ENCODE measurements at regions not wholly inside any gene's neighbourhood (a gene's known extent, or its start where the extent isn't known, plus 50 kb on each side); places are given as distances from the start of the nearest gene placed in this dataset.
A peak's percentile ranks its signal among the peaks of the same experiment; 100 is the strongest.

DNA sequence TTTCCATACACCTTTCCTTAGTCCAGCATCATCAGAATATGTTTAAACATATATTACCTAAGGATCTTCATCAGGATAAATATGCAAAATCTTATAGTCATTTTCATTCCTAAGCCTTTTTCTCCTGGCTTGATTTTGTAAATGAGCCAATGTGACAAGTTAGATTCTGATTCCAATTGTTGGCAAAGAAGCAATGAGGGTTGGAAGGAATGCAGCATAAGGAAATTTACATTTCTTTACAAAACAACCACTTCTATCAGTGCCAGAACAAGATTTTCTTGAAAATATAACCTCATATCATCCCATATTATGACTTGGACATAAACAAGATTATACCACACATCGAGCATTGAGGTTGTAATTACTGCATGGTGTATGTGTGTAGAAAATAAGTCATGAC, 508.1 kb downstream of the TRAM1L1 start:
- no peak overlapping the region for H3K27ac ChIP-seq
- ATAC-seq (no peak), DNase-seq (no peak)
- no peaks in the 10 kb centered on the region for H3K36me3 ChIP-seq
- intact Hi-C loops (cut with DNase I), result no loop called here
- H3K4me1 ChIP-seq, result no peaks in the 10 kb centered on the region
- H3K27me3 ChIP-seq, result no peaks in the 10 kb centered on the region
- no peak overlapping the region for H3K4me3 ChIP-seq
- H3K9me3 ChIP-seq, result peaks cover 0 to 15% of the 10 kb centered on the region in 2 donors
- TF ChIP-seq, protein P1, sequence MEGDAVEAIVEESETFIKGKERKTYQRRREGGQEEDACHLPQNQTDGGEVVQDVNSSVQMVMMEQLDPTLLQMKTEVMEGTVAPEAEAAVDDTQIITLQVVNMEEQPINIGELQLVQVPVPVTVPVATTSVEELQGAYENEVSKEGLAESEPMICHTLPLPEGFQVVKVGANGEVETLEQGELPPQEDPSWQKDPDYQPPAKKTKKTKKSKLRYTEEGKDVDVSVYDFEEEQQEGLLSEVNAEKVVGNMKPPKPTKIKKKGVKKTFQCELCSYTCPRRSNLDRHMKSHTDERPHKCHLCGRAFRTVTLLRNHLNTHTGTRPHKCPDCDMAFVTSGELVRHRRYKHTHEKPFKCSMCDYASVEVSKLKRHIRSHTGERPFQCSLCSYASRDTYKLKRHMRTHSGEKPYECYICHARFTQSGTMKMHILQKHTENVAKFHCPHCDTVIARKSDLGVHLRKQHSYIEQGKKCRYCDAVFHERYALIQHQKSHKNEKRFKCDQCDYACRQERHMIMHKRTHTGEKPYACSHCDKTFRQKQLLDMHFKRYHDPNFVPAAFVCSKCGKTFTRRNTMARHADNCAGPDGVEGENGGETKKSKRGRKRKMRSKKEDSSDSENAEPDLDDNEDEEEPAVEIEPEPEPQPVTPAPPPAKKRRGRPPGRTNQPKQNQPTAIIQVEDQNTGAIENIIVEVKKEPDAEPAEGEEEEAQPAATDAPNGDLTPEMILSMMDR (IDR thresholded peaks at IDR 0.05), result no peak

GRCh38 chr4:116573540-116573939, 511.8 kb downstream of the TRAM1L1 start:
- peaks cover 0 to 18% of the 10 kb centered on the region in 2 donors for H3K9me3 ChIP-seq
- no peak overlapping the region for H3K27ac ChIP-seq
- H3K4me3 ChIP-seq, result no peak overlapping the region
- no peaks in the 10 kb centered on the region for H3K36me3 ChIP-seq
- ATAC-seq (no peak), DNase-seq (no peak)
- intact Hi-C loops (cut with DNase I), result no loop called here
- H3K4me1 ChIP-seq, result no peaks in the 10 kb centered on the region
- TF ChIP-seq, protein P1 (IDR thresholded peaks at IDR 0.05), result no peak
- no peaks in the 10 kb centered on the region for H3K27me3 ChIP-seq

GRCh38 chr4:116561768-116562167, 523.6 kb downstream of the TRAM1L1 start:
- no peak overlapping the region for H3K4me3 ChIP-seq
- no peaks in the 10 kb centered on the region for H3K36me3 ChIP-seq
- no peaks in the 10 kb centered on the region for H3K27me3 ChIP-seq
- no peaks in the 10 kb centered on the region for H3K4me1 ChIP-seq
- H3K27ac ChIP-seq, result no peak overlapping the region
- H3K9me3 ChIP-seq, result peaks cover 0 to 26% of the 10 kb centered on the region in 2 donors
- intact Hi-C loops (cut with DNase I), result no loop called here
- ATAC-seq (peak; percentile 99), DNase-seq (peak in 1 of 4 donors; percentile 5)
- TF ChIP-seq, protein P1 (IDR thresholded peaks at IDR 0.05), result no peak

DNA sequence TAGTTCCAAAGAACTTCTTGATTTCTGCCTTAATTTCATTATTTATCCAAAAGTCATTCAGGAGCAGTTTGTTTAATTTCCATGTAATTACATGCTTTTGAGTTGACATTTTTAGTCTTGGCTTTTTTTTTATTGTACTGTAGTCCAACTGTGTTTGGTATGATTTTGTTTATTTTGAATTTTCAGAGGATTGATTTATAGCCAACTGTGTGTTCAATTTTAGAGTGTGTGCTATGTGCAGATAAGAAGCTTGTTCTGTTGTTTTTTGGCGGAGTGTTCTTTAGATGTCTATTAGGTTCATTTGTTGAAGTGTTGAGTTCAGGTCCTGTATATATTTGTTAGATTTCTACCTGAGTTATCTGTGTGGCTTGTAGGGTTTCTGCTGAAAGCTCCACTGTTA, 533.6 kb downstream of the TRAM1L1 start:
- H3K36me3 ChIP-seq, result no peaks in the 10 kb centered on the region
- H3K27me3 ChIP-seq, result no peaks in the 10 kb centered on the region
- no peak overlapping the region for H3K27ac ChIP-seq
- TF ChIP-seq, protein P1 (IDR thresholded peaks at IDR 0.05), result no peak
- DNase-seq (no peak), ATAC-seq (no peak)
- intact Hi-C loops (cut with DNase I), result no loop called here
- no peaks in the 10 kb centered on the region for H3K4me1 ChIP-seq
- H3K4me3 ChIP-seq, result no peak overlapping the region
- H3K9me3 ChIP-seq, result peaks cover 0 to 6% of the 10 kb centered on the region in 2 donors

DNA sequence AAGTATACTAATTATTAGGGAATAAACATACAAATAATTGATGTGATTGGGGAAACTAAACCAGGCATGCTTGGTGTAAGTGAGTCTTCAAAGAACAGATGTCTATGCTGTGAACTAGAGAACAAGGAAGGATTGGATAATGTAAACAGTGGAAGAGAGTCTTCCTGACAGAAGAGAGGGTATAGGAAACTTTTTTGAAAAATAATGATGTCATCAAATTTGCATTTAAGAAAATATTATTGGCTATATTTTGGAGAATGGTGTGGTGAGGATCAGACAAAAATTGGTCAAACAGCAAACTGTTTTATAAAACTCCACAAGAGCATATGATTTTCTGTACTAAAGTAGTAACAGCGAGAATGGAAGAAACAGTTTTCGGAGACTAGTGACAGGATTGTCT, 537.7 kb downstream of the TRAM1L1 start:
- TF ChIP-seq, protein P1 (IDR thresholded peaks at IDR 0.05), result no peak
- DNase-seq, result no peak
- H3K9me3 ChIP-seq, result peaks cover 0 to 2% of the 10 kb centered on the region in 2 donors
- no peaks in the 10 kb centered on the region for H3K36me3 ChIP-seq
- ATAC-seq, result no peak
- intact Hi-C loops (cut with DNase I), result no loop called here
- no peak overlapping the region for H3K4me3 ChIP-seq
- no peak overlapping the region for H3K27ac ChIP-seq
- no peaks in the 10 kb centered on the region for H3K27me3 ChIP-seq
- H3K4me1 ChIP-seq, result no peaks in the 10 kb centered on the region

Data from left lung (tissue), 4 donors.